Left lung (tissue), 4 donors: ENCODE measurements at regions not wholly inside any gene's neighbourhood (a gene's known extent, or its start where the extent isn't known, plus 50 kb on each side); places are given as distances from the start of the nearest gene placed in this dataset.

Experiments
- ATAC-seq: fragments of 200-7000 bp; cut with Tn5 transposase; one replicate; pipeline ENCODE4 v1.9.1; 2020; ENCODE audit warnings: moderate library complexity
- DNase-seq, 4 donors: peaks; one replicate each; pipeline ENCODE4 v3.0.0-alpha.2; 2013 to 2020
- H3K27ac ChIP-seq, 2 donors: fragments of 200-600 bp; sonication (generic) in 1 of 2; one replicate each; pipeline versions ENCODE4 v1.5.0 to v1.8.0; 2020 to 2021
- H3K27me3 ChIP-seq, 2 donors: fragments of 200-600 bp; sonication (generic) in 1 of 2; one replicate each; pipeline versions ENCODE4 v1.5.0 to v1.8.0; 2020 to 2021
- H3K36me3 ChIP-seq, 2 donors: fragments of 200-600 bp; sonication (generic) in 1 of 2; one replicate each; pipeline versions ENCODE4 v1.5.0 to v1.8.0; 2020 to 2021
- H3K4me1 ChIP-seq, 2 donors: fragments of 200-600 bp; one replicate each; pipeline ENCODE4 v1.8.0; 2021
- H3K4me3 ChIP-seq, 2 donors: fragments of 200-600 bp; sonication (generic) in 1 of 2; one replicate each; pipeline versions ENCODE4 v1.5.0 to v1.8.0; 2020 to 2021; ENCODE audit warnings: mild to moderate bottlenecking in 1 of 2
- H3K9me3 ChIP-seq, 2 donors: fragments of 200-600 bp; sonication (generic) in 1 of 2; one replicate each; pipeline versions ENCODE4 v1.5.0 to v1.8.0; 2020 to 2021
- CTCF ChIP-seq, 2 donors: fragments of 200-600 bp; sonication (generic) in 1 of 2; IDR thresholded peaks; one replicate each; pipeline versions ENCODE4 v1.5.0 to v1.8.0; 2021; ENCODE audit warnings: antibody characterized with exemption in 2 of 2
- intact Hi-C, 2 donors: fragments of 100-400 bp; cut with DNase I; formaldehyde crosslinking; loops; one replicate each; pipeline versions ENCODE4 v1.11.2 to v1.14.2; 2022
- donor health status: DM: no; HTN: yes; CAD: no.
- donor health status: DM: no; HTN: no; CAD: no.

GRCh38 chr3:64353226-64353625 is 128.0 kb upstream of the PRICKLE2 start:
- Histone ChIP-seq H3K27me3 (no peaks in the 10 kb centered on the region), H3K9me3 (no peaks in the 10 kb centered on the region), H3K36me3 (no peaks in the 10 kb centered on the region), H3K27ac (peak overlapping the region; percentile 66 to 67), H3K4me1 (peaks cover 13 to 52% of the 10 kb centered on the region in 2 donors), H3K4me3 (no peak overlapping the region)
- ATAC-seq: no peak
- peak in 2 of 4 donors; percentile 68 to 74 for DNase-seq
- TF ChIP-seq CTCF (IDR thresholded peaks at IDR 0.05): no peak
- intact Hi-C loops: no loop called here

- Histone ChIP-seq H3K4me1 (peaks cover 13 to 51% of the 10 kb centered on the region in 2 donors), H3K4me3 (no peak overlapping the region), H3K9me3 (no peaks in the 10 kb centered on the region), H3K27ac (peak overlapping the region; percentile 66 to 67), H3K27me3 (no peaks in the 10 kb centered on the region), H3K36me3 (no peaks in the 10 kb centered on the region)
- DNase-seq (no peak), ATAC-seq (peak; percentile 12)
- intact Hi-C loops: no loop called here
- no peak for TF ChIP-seq CTCF (IDR thresholded peaks at IDR 0.05)
These were observed 127.3 kb upstream of the PRICKLE2 start for GRCh38 chr3:64352639-64352992.

GRCh38 chr3:64351713-64352638 is 126.7 kb upstream of the PRICKLE2 start:
- ATAC-seq: peak; percentile 71
- H3K27ac ChIP-seq: peak overlapping the region; percentile 66 to 67
- TF ChIP-seq CTCF (IDR thresholded peaks at IDR 0.05): no peak
- intact Hi-C loops: no loop called here
- no peaks in the 10 kb centered on the region for H3K27me3 ChIP-seq
- no peak overlapping the region for H3K4me3 ChIP-seq
- peaks cover 13 to 51% of the 10 kb centered on the region in 2 donors for H3K4me1 ChIP-seq
- H3K36me3 ChIP-seq: no peaks in the 10 kb centered on the region
- H3K9me3 ChIP-seq: no peaks in the 10 kb centered on the region
- DNase-seq: peak in 1 of 4 donors; percentile 44

- no peak for TF ChIP-seq CTCF (IDR thresholded peaks at IDR 0.05)
- ATAC-seq (no peak), DNase-seq (no peak)
- intact Hi-C loops: no loop called here
- Histone ChIP-seq H3K27ac (no peak overlapping the region), H3K36me3 (no peaks in the 10 kb centered on the region), H3K27me3 (no peaks in the 10 kb centered on the region), H3K9me3 (no peaks in the 10 kb centered on the region), H3K4me1 (peaks cover 28 to 42% of the 10 kb centered on the region in 2 donors), H3K4me3 (no peak overlapping the region)
These were observed 124.3 kb upstream of the PRICKLE2 start for GRCh38 chr3:64349551-64349950.

GRCh38 chr3:64345371-64345770 is 120.1 kb upstream of the PRICKLE2 start:
- DNase-seq (peak in 2 of 4 donors; percentile 92 to 95), ATAC-seq (peak; percentile 83)
- TF ChIP-seq CTCF (IDR thresholded peaks at IDR 0.05): no peak
- Histone ChIP-seq H3K27me3 (no peaks in the 10 kb centered on the region), H3K27ac (peak overlapping the region; percentile 80), H3K4me1 (peaks cover 30 to 36% of the 10 kb centered on the region in 2 donors), H3K36me3 (no peaks in the 10 kb centered on the region), H3K9me3 (no peaks in the 10 kb centered on the region), H3K4me3 (no peak overlapping the region)
- intact Hi-C loops: no loop called here
